ENCODE measurements at regions not wholly inside any gene's neighbourhood (a gene's known extent, or its start where the extent isn't known, plus 50 kb on each side); places are given as distances from the start of the nearest gene placed in this dataset.

- ChIA-PET POLR2A (ENCODE audit: unreplicated experiment) (no interaction called here), CTCF (no interaction called here)
These were observed 205.6 kb downstream of the MDFIC start for GRCh38 chr7:115127399-115128021.

GRCh38 chr7:115125750-115126149 is 203.9 kb downstream of the MDFIC start:
- no peaks in the 10 kb centered on the region for H4K20me1 ChIP-seq (ENCODE audit: insufficient read depth)
- peaks cover 5% of the 10 kb centered on the region; the same call in 1 of the 2 replicates for H3K4me1 ChIP-seq (replicated peaks; ENCODE audit: insufficient read depth)
- intact Hi-C loops (cut with micrococcal nuclease; ENCODE audit: unreplicated experiment) = loop anchor here (5.0 kb wide), 1 partner anchor 38 kb away; no protein-coding TSS in a partner anchor
- TF ChIP-seq CTCF (conservative IDR thresholded peaks at IDR 0.05) = no peak
- no peak for TF ChIP-seq EZH2 (IDR thresholded peaks at IDR 0.05; ENCODE audit: low read depth)
- peaks cover 4% of the 10 kb centered on the region; the same call in 1 of the 2 replicates for H3K9me2 ChIP-seq (ENCODE audit: insufficient read depth)
- H3K27ac ChIP-seq = no peak overlapping the region
- no TSS peak for BruUV-seq (replicated peaks)
- H3F3A ChIP-seq (ENCODE audit: insufficient read depth, low read depth) = no peaks in the 10 kb centered on the region
- H3K4me2 ChIP-seq = no peak overlapping the region
- no peaks in the 10 kb centered on the region for H3K79me2 ChIP-seq (ENCODE audit: low read depth)
- no peak for DNase-seq
- no peaks in the 10 kb centered on the region for H3K27me3 ChIP-seq (ENCODE audit: insufficient read depth, low read depth)
- H3K9me3 ChIP-seq (ENCODE audit: insufficient read depth, low read depth) = peaks cover 5% of the 10 kb centered on the region; the same call in 1 of the 2 replicates
- no peak overlapping the region for H2AFZ ChIP-seq
- no peaks in the 10 kb centered on the region for H3K36me3 ChIP-seq (ENCODE audit: low read depth)
- POLR2A ChIA-PET (ENCODE audit: unreplicated experiment) = no interaction called here
- CTCF ChIA-PET = no interaction called here
- no peak overlapping the region for H3K4me3 ChIP-seq

More at GRCh38 chr7:115127399-115128021, 205.6 kb downstream of the MDFIC start:
- no peak overlapping the region for H3K4me3 ChIP-seq
- TF ChIP-seq CTCF (conservative IDR thresholded peaks at IDR 0.05) (no peak), EZH2 (IDR thresholded peaks at IDR 0.05; ENCODE audit: low read depth) (no peak)
- no peaks in the 10 kb centered on the region for H3F3A ChIP-seq (ENCODE audit: insufficient read depth, low read depth)
- H3K36me3 ChIP-seq (ENCODE audit: low read depth) = no peaks in the 10 kb centered on the region
- no peak overlapping the region for H3K27ac ChIP-seq
- peak; percentile 5 to 47 for DNase-seq
- H2AFZ ChIP-seq = peak overlapping the region; percentile 24; the same call in 1 of the 2 replicates
- H3K9me3 ChIP-seq (ENCODE audit: insufficient read depth, low read depth) = peaks cover 5% of the 10 kb centered on the region; the same call in 1 of the 2 replicates
- no peaks in the 10 kb centered on the region for H3K79me2 ChIP-seq (ENCODE audit: low read depth)
- H3K4me2 ChIP-seq = no peak overlapping the region
- BruUV-seq (replicated peaks) = no TSS peak
- intact Hi-C loops (cut with micrococcal nuclease; ENCODE audit: unreplicated experiment) = loop anchor here (1.0 to 5.0 kb wide), 2 partner anchors 19 to 40 kb away; no protein-coding TSS in a partner anchor
- no peaks in the 10 kb centered on the region for H4K20me1 ChIP-seq (ENCODE audit: insufficient read depth)
- H3K4me1 ChIP-seq (replicated peaks; ENCODE audit: insufficient read depth) = peaks cover 5% of the 10 kb centered on the region; the same call in 1 of the 2 replicates
- H3K27me3 ChIP-seq (ENCODE audit: insufficient read depth, low read depth) = no peaks in the 10 kb centered on the region
- 0 out of 2 replicates have a peak, but pooled peaks cover 9% of the 10 kb centered on the region for H3K9me2 ChIP-seq (ENCODE audit: insufficient read depth)

GRCh38 chr7:115125312-115125711 is 203.4 kb downstream of the MDFIC start:
- ChIA-PET CTCF (no interaction called here), POLR2A (ENCODE audit: unreplicated experiment) (interaction anchor here (0.6 kb wide), 2 partner anchors 20 to 37 kb away, joined by 6 read pairs; no protein-coding TSS in a partner anchor)
- no peak overlapping the region for H3K27ac ChIP-seq
- no peak overlapping the region for H2AFZ ChIP-seq
- DNase-seq = no peak
- H3K36me3 ChIP-seq (ENCODE audit: low read depth) = no peaks in the 10 kb centered on the region
- intact Hi-C loops (cut with micrococcal nuclease; ENCODE audit: unreplicated experiment) = loop anchor here (5.0 kb wide), 1 partner anchor 38 kb away; no protein-coding TSS in a partner anchor
- peaks cover 5% of the 10 kb centered on the region; the same call in 1 of the 2 replicates for H3K4me1 ChIP-seq (replicated peaks; ENCODE audit: insufficient read depth)
- H3K4me2 ChIP-seq = no peak overlapping the region
- peaks cover 5% of the 10 kb centered on the region; the same call in 1 of the 2 replicates for H3K9me3 ChIP-seq (ENCODE audit: insufficient read depth, low read depth)
- peaks cover 3% of the 10 kb centered on the region; the same call in 1 of the 2 replicates for H3K9me2 ChIP-seq (ENCODE audit: insufficient read depth)
- H3K27me3 ChIP-seq (ENCODE audit: insufficient read depth, low read depth) = no peaks in the 10 kb centered on the region
- no peaks in the 10 kb centered on the region for H3F3A ChIP-seq (ENCODE audit: insufficient read depth, low read depth)
- H3K4me3 ChIP-seq = no peak overlapping the region
- no peak for TF ChIP-seq EZH2 (IDR thresholded peaks at IDR 0.05; ENCODE audit: low read depth)
- TF ChIP-seq CTCF (conservative IDR thresholded peaks at IDR 0.05) = no peak
- no TSS peak for BruUV-seq (replicated peaks)
- no peaks in the 10 kb centered on the region for H3K79me2 ChIP-seq (ENCODE audit: low read depth)
- no peaks in the 10 kb centered on the region for H4K20me1 ChIP-seq (ENCODE audit: insufficient read depth)

Measured in PC-9 (cell line).